Neural crest cell (in vitro differentiated cells): ENCODE measurements at regions not wholly inside any gene's neighbourhood (a gene's known extent, or its start where the extent isn't known, plus 50 kb on each side); places are given as distances from the start of the nearest gene placed in this dataset.

ENCODE experiments used
- DNase-seq: peaks from one replicate; pipeline ENCODE4 v3.0.0; 2021; ENCODE audit warnings: low read depth, mixed read lengths, low spot score
- H3K27ac Mint-ChIP-seq: one replicate; pipeline ENCODE4 v1.8.0; 2021; ENCODE audit warnings: mild to moderate bottlenecking, mixed read lengths; ENCODE audit not compliant: unreplicated experiment
- H3K27me3 Mint-ChIP-seq: 2 replicates; pipeline ENCODE4 v1.8.0; 2021; ENCODE audit warnings: low read depth, mild to moderate bottlenecking, mixed read lengths
- H3K36me3 Mint-ChIP-seq: 2 replicates; pipeline ENCODE4 v1.8.0; 2021; ENCODE audit warnings: low read depth, mild to moderate bottlenecking, mixed read lengths
- H3K4me1 Mint-ChIP-seq: 2 replicates; pipeline ENCODE4 v1.8.0; 2021; ENCODE audit warnings: mixed read lengths
- H3K4me3 Mint-ChIP-seq: one replicate; pipeline ENCODE4 v1.8.0; 2021; ENCODE audit warnings: mild to moderate bottlenecking, mixed read lengths
- H3K9me3 Mint-ChIP-seq: 2 replicates; pipeline ENCODE4 v1.8.0; 2021; ENCODE audit warnings: mixed read lengths
- CTCF ChIP-seq: fragments of 200-600 bp; sonication (generic); conservative IDR thresholded peaks from 2 replicates; pipeline ENCODE4 v1.5.0; 2021; ENCODE audit warnings: antibody characterized with exemption, mild to moderate bottlenecking

GRCh38 chr7:136698977-136699376 is 169.5 kb upstream of the CHRM2 start:
- Mint-ChIP-seq H3K27ac (no peak overlapping the region), H3K9me3 (peaks cover 6% of the 10 kb centered on the region), H3K4me1 (no peaks in the 10 kb centered on the region), H3K27me3 (no peaks in the 10 kb centered on the region), H3K4me3 (no peak overlapping the region), H3K36me3 (no peaks in the 10 kb centered on the region)
- no peak for TF ChIP-seq CTCF
- DNase-seq: no peak

GRCh38 chr7:136698231-136698630 is 170.2 kb upstream of the CHRM2 start:
- no peak for TF ChIP-seq CTCF
- H3K9me3 Mint-ChIP-seq: peaks cover 6% of the 10 kb centered on the region
- H3K27me3 Mint-ChIP-seq: no peaks in the 10 kb centered on the region
- no peak overlapping the region for H3K4me3 Mint-ChIP-seq
- H3K36me3 Mint-ChIP-seq: no peaks in the 10 kb centered on the region
- no peak overlapping the region for H3K27ac Mint-ChIP-seq
- no peak for DNase-seq
- H3K4me1 Mint-ChIP-seq: no peaks in the 10 kb centered on the region

GRCh38 chr7:136697271-136697670 is 171.2 kb upstream of the CHRM2 start:
- no peaks in the 10 kb centered on the region for H3K36me3 Mint-ChIP-seq
- H3K9me3 Mint-ChIP-seq: peaks cover 6% of the 10 kb centered on the region
- H3K27ac Mint-ChIP-seq: no peak overlapping the region
- no peak for TF ChIP-seq CTCF
- H3K4me1 Mint-ChIP-seq: no peaks in the 10 kb centered on the region
- H3K27me3 Mint-ChIP-seq: no peaks in the 10 kb centered on the region
- H3K4me3 Mint-ChIP-seq: no peak overlapping the region
- no peak for DNase-seq

- H3K9me3 Mint-ChIP-seq: peaks cover 6% of the 10 kb centered on the region
- no peak for TF ChIP-seq CTCF
- no peaks in the 10 kb centered on the region for H3K4me1 Mint-ChIP-seq
- no peak overlapping the region for H3K4me3 Mint-ChIP-seq
- H3K27ac Mint-ChIP-seq: no peak overlapping the region
- no peaks in the 10 kb centered on the region for H3K36me3 Mint-ChIP-seq
- no peak for DNase-seq
- H3K27me3 Mint-ChIP-seq: no peaks in the 10 kb centered on the region
Observed at GRCh38 chr7:136693166-136694119, 175.0 kb upstream of the CHRM2 start.

- Mint-ChIP-seq H3K36me3 (no peaks in the 10 kb centered on the region), H3K27ac (no peak overlapping the region), H3K9me3 (peaks cover 6% of the 10 kb centered on the region), H3K4me3 (no peak overlapping the region), H3K4me1 (no peaks in the 10 kb centered on the region), H3K27me3 (no peaks in the 10 kb centered on the region)
- no peak for DNase-seq
- TF ChIP-seq CTCF: no peak
Observed at GRCh38 chr7:136692221-136692620, 176.2 kb upstream of the CHRM2 start.
